ENCODE measurements at regions not wholly inside any gene's neighbourhood (a gene's known extent, or its start where the extent isn't known, plus 50 kb on each side); places are given as distances from the start of the nearest gene placed in this dataset.

DNA sequence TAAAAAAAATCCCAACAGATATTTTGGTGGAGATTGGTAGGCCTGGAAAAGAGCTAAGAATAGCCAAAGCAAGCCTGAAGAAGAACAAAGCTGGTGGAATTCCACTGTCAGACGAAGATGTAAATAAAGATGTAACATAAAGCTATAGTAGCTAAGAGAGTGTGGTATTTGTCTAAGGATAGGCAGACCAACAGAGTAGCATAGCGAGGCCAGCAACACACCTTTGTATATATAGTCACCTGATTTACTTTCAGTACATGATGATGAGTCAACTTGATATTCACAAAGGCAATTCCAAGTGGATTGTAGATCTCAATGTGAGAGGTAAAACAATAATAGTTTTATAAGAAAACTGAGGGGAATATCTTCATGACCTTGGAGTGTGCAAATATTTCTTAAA lies 53.6 kb upstream of the SYN2 start:
- Histone ChIP-seq H3K9me2 (replicated peaks; ENCODE audit: control insufficient read depth, low read length) (no peaks in the 10 kb centered on the region), H3K4me2 (ENCODE audit: low read length) (no peak overlapping the region), H3F3A (ENCODE audit: control insufficient read depth, insufficient read depth) (no peaks in the 10 kb centered on the region), H3K4me3 (ENCODE audit: low read length) (no peak overlapping the region), H3K36me3 (ENCODE audit: control insufficient read depth, low read length) (no peaks in the 10 kb centered on the region), H3K79me2 (ENCODE audit: control insufficient read depth, low read length) (no peaks in the 10 kb centered on the region), H3K9me3 (ENCODE audit: control insufficient read depth, insufficient read depth, low read length) (no peaks in the 10 kb centered on the region), H4K20me1 (ENCODE audit: control insufficient read depth, insufficient read depth, low read depth, low read length) (no peaks in the 10 kb centered on the region), H3K27ac (ENCODE audit: low read depth, low read length) (no peak overlapping the region), H3K27me3 (ENCODE audit: control insufficient read depth, low read length) (0 out of 2 replicates have a peak, but pooled peaks cover 2% of the 10 kb centered on the region), H3K4me1 (ENCODE audit: control insufficient read depth, low read length) (no peaks in the 10 kb centered on the region)
- TF ChIP-seq, protein P1, sequence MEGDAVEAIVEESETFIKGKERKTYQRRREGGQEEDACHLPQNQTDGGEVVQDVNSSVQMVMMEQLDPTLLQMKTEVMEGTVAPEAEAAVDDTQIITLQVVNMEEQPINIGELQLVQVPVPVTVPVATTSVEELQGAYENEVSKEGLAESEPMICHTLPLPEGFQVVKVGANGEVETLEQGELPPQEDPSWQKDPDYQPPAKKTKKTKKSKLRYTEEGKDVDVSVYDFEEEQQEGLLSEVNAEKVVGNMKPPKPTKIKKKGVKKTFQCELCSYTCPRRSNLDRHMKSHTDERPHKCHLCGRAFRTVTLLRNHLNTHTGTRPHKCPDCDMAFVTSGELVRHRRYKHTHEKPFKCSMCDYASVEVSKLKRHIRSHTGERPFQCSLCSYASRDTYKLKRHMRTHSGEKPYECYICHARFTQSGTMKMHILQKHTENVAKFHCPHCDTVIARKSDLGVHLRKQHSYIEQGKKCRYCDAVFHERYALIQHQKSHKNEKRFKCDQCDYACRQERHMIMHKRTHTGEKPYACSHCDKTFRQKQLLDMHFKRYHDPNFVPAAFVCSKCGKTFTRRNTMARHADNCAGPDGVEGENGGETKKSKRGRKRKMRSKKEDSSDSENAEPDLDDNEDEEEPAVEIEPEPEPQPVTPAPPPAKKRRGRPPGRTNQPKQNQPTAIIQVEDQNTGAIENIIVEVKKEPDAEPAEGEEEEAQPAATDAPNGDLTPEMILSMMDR (IDR thresholded peaks at IDR 0.05; ENCODE audit: low read depth, low read length, poor library complexity, severe bottlenecking), result no peak

DNA sequence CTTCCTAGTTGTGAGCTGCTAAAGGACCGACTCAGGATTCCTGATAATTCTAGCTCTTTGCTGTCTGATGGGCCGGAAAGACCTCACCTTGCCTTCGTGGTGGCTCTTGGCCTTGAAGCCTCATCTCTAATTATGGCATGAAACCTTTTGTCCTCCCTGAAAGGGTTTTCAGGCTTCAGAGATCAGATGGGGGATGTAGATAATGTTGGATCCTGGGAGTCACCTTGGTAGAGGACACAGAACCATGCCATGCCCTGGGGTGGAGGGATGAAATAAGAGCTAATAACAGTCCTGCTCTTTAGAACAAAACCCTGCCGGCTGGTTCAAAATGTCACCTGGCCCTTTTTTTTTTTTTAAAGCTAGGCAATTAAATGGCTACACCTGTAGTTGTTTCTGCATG lies 50.8 kb upstream of the SYN2 start:
- no peaks in the 10 kb centered on the region for H3K79me2 ChIP-seq (ENCODE audit: control insufficient read depth, low read length)
- H4K20me1 ChIP-seq (ENCODE audit: control insufficient read depth, insufficient read depth, low read depth, low read length), result no peaks in the 10 kb centered on the region
- H3K9me3 ChIP-seq (ENCODE audit: control insufficient read depth, insufficient read depth, low read length), result no peaks in the 10 kb centered on the region
- no peaks in the 10 kb centered on the region for H3K4me1 ChIP-seq (ENCODE audit: control insufficient read depth, low read length)
- H3K4me2 ChIP-seq (ENCODE audit: low read length), result no peak overlapping the region
- 0 out of 2 replicates have a peak, but pooled peaks cover 2% of the 10 kb centered on the region for H3K27me3 ChIP-seq (ENCODE audit: control insufficient read depth, low read length)
- no peak overlapping the region for H3K4me3 ChIP-seq (ENCODE audit: low read length)
- no peaks in the 10 kb centered on the region for H3K36me3 ChIP-seq (ENCODE audit: control insufficient read depth, low read length)
- H3K27ac ChIP-seq (ENCODE audit: low read depth, low read length), result no peak overlapping the region
- H3F3A ChIP-seq (ENCODE audit: control insufficient read depth, insufficient read depth), result no peaks in the 10 kb centered on the region
- no peaks in the 10 kb centered on the region for H3K9me2 ChIP-seq (replicated peaks; ENCODE audit: control insufficient read depth, low read length)
- TF ChIP-seq, protein P1 (IDR thresholded peaks at IDR 0.05; ENCODE audit: low read depth, low read length, poor library complexity, severe bottlenecking), result no peak
- TF ChIP-seq EZH2phosphoT487 (IDR thresholded peaks at IDR 0.05; ENCODE audit: borderline replicate concordance, low read length), result no peak

DNA sequence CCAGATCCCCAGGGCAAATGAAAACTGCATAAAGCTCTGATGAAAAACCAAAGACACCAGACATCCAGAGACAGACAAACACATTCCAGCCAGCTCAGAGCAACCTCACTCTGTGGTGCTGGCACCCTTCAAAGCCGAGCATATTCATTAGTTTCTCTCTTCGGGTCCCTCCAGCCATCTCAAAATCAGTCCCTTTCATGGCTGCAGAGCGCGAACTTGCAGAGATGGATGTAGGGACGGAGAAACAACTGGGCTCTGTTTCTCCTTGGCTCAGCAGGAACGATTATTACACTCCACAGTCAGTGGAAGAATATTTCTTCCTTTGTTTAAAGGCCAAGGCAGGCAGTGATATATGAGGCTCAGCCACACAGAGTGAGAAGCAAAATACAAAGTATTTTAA lies 50.4 kb upstream of the SYN2 start:
- Histone ChIP-seq H3F3A (ENCODE audit: control insufficient read depth, insufficient read depth) (no peaks in the 10 kb centered on the region), H3K4me3 (ENCODE audit: low read length) (no peak overlapping the region), H3K27ac (ENCODE audit: low read depth, low read length) (no peak overlapping the region), H3K4me2 (ENCODE audit: low read length) (no peak overlapping the region), H3K79me2 (ENCODE audit: control insufficient read depth, low read length) (no peaks in the 10 kb centered on the region), H3K27me3 (ENCODE audit: control insufficient read depth, low read length) (0 out of 2 replicates have a peak, but pooled peaks cover 2% of the 10 kb centered on the region), H3K9me3 (ENCODE audit: control insufficient read depth, insufficient read depth, low read length) (no peaks in the 10 kb centered on the region), H3K9me2 (replicated peaks; ENCODE audit: control insufficient read depth, low read length) (no peaks in the 10 kb centered on the region), H3K36me3 (ENCODE audit: control insufficient read depth, low read length) (no peaks in the 10 kb centered on the region), H3K4me1 (ENCODE audit: control insufficient read depth, low read length) (no peaks in the 10 kb centered on the region), H4K20me1 (ENCODE audit: control insufficient read depth, insufficient read depth, low read depth, low read length) (no peaks in the 10 kb centered on the region)
- TF ChIP-seq EZH2phosphoT487 (IDR thresholded peaks at IDR 0.05; ENCODE audit: borderline replicate concordance, low read length), result no peak
- TF ChIP-seq, protein P1 (IDR thresholded peaks at IDR 0.05; ENCODE audit: low read depth, low read length, poor library complexity, severe bottlenecking), result no peak

All from DOHH2 (cell line).